Cardiac fibroblast (primary cell): ENCODE measurements at regions not wholly inside any gene's neighbourhood (a gene's known extent, or its start where the extent isn't known, plus 50 kb on each side); places are given as distances from the start of the nearest gene placed in this dataset.

Source experiments
- DNase-seq, 2 donors: peaks; one replicate each; pipeline versions ENCODE4 v3.0.0 to v3.0.0-alpha.2; 2010; ENCODE audit warnings: low read depth in 2 of 2
- H3K4me3 ChIP-seq, 2 donors: replicated peaks in 1 of 2; 1 replicate in 1 of 2; 2 replicates in 1 of 2; pipeline ENCODE4 v1.5.1; 2011; ENCODE audit warnings: low read depth in 2 of 2, low read length in 2 of 2, mild to moderate bottlenecking in 2 of 2, moderate library complexity in 1 of 2
- CTCF ChIP-seq: IDR thresholded peaks from one replicate; pipeline ENCODE4 v1.5.1; 2011; ENCODE audit warnings: low read depth, mild to moderate bottlenecking, low read length, inconsistent platforms

- TF ChIP-seq CTCF: no peak
- DNase-seq: peak; percentile 55 to 77
- no peak overlapping the region for H3K4me3 ChIP-seq
Observed at GRCh38 chr1:172761581-172762486, 102.9 kb downstream of the FASLG start.

DNA sequence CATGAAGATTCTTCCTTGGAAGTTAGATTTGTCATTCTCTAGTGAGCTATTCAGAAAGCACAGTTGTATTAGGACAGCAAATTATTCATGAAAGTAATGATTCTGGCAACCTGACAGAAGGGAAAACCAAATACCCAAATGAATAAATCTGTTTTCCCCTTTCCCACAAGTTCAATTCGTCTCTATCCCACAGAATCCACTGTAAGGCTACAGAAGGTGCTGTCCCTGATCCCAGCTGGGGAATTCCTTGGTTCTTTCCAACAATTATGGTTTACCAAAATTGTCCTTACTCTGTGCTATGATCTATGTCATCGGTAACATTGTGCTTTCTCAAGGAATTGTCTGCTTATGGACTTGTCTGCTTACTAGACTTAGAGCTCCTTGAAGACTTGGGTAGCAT is 104.2 kb downstream of the FASLG start:
- no peak for DNase-seq

DNA sequence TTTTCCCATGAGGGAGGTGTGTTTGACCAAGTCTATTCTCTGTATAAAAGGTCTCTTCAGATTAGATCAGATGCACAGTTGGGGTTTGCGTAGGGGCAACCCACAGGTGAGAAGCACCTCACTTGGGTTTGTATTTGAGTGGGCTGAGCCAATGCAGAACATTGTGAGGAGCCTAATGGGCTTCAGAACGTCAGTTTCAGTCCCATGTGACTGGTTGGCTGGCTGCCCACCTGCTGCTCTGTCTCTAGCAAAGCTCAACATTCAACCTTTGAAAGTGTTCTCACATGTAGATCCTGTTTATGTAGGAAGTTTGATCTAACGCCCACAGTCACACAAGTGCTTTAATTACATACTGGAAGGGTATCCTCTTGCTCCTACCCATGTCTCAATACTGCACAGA is 105.5 kb downstream of the FASLG start:
- no peak overlapping the region for H3K4me3 ChIP-seq
- no peak for TF ChIP-seq CTCF
- DNase-seq: no peak

More for the DNA sequence above, 104.2 kb downstream of the FASLG start:
- no peak overlapping the region for H3K4me3 ChIP-seq
- TF ChIP-seq CTCF: no peak

GRCh38 chr1:172766462-172766861 is 107.6 kb downstream of the FASLG start:
- DNase-seq: no peak

GRCh38 chr1:172770071-172770470 is 111.2 kb downstream of the FASLG start:
- no peak for DNase-seq
- no peak for TF ChIP-seq CTCF

More at GRCh38 chr1:172766462-172766861, 107.6 kb downstream of the FASLG start:
- no peak for TF ChIP-seq CTCF
- H3K4me3 ChIP-seq: no peak overlapping the region

DNA sequence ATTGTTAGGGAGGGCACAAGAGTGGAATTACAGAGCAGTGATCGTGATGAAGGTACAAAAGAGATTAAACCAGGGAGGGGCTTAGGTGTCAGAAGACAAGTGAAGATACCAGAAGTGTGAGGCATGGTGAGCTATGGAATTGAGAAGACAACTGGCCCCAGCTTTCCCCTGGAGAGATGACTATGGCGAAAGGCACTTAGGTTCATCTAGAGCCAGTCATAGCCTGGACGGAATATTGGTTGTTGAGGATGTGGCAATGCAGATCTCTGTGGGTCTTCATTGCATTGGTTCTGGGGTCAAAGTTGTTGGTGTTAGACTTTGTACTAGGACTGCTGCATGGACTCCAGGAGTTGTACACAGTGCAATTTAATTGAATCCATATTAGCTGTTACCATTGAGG is 115.7 kb downstream of the FASLG start:
- no peak for TF ChIP-seq CTCF
- H3K4me3 ChIP-seq: no peak overlapping the region
- DNase-seq: peak in 1 of 2 donors; percentile 60

More at GRCh38 chr1:172770071-172770470, 111.2 kb downstream of the FASLG start:
- no peak overlapping the region for H3K4me3 ChIP-seq

- DNase-seq: peak; percentile 30 to 44
- no peak for TF ChIP-seq CTCF
- no peak overlapping the region for H3K4me3 ChIP-seq
Observed at GRCh38 chr1:172775606-172776005, 116.7 kb downstream of the FASLG start.
